ENCODE measurements at regions not wholly inside any gene's neighbourhood (a gene's known extent, or its start where the extent isn't known, plus 50 kb on each side); places are given as distances from the start of the nearest gene placed in this dataset.
"Not testable (repeated sequence)": the region's sequence is repeated elsewhere in the genome, so short reads cannot be mapped to it uniquely, and the experiment has no call there.

GRCh38 chr7:149930374-149931068, 56.8 kb downstream of the ATP6V0E2 start:
- H3K36me3 Mint-ChIP-seq, H3K4me3 Mint-ChIP-seq, H3K4me1 Mint-ChIP-seq, H3K9me3 Mint-ChIP-seq, DNase-seq, H3K27me3 Mint-ChIP-seq, H3K27ac Mint-ChIP-seq: not testable (repeated sequence)

GRCh38 chr7:149933776-149934175, 60.0 kb downstream of the ATP6V0E2 start:
- not testable (repeated sequence) for H3K4me3 Mint-ChIP-seq, DNase-seq, H3K27ac Mint-ChIP-seq, H3K27me3 Mint-ChIP-seq, H3K4me1 Mint-ChIP-seq, H3K9me3 Mint-ChIP-seq, H3K36me3 Mint-ChIP-seq

- not testable (repeated sequence) for DNase-seq, H3K27ac Mint-ChIP-seq, H3K27me3 Mint-ChIP-seq, H3K9me3 Mint-ChIP-seq, H3K36me3 Mint-ChIP-seq, H3K4me1 Mint-ChIP-seq, H3K4me3 Mint-ChIP-seq
These were observed 73.6 kb downstream of the ATP6V0E2 start for GRCh38 chr7:149947346-149947745.

- H3K27me3 Mint-ChIP-seq, H3K27ac Mint-ChIP-seq, H3K9me3 Mint-ChIP-seq, H3K36me3 Mint-ChIP-seq, DNase-seq, H3K4me1 Mint-ChIP-seq, H3K4me3 Mint-ChIP-seq: not testable (repeated sequence)
These were observed 74.7 kb downstream of the ATP6V0E2 start for GRCh38 chr7:149948444-149948843.

- not testable (repeated sequence) for H3K27me3 Mint-ChIP-seq, H3K36me3 Mint-ChIP-seq, H3K4me1 Mint-ChIP-seq, H3K9me3 Mint-ChIP-seq
- H3K4me3 Mint-ChIP-seq, result peak overlapping the region; percentile 37
- peak overlapping the region; percentile 79 for H3K27ac Mint-ChIP-seq
- peak; percentile 3 for DNase-seq
These were observed 76.3 kb downstream of the ATP6V0E2 start for GRCh38 chr7:149949863-149950577.

- H3K27ac Mint-ChIP-seq, result peak overlapping the region; percentile 79
- not testable (repeated sequence) for DNase-seq, H3K36me3 Mint-ChIP-seq, H3K9me3 Mint-ChIP-seq, H3K27me3 Mint-ChIP-seq, H3K4me3 Mint-ChIP-seq, H3K4me1 Mint-ChIP-seq
These were observed 76.8 kb downstream of the ATP6V0E2 start for GRCh38 chr7:149950578-149950924.

GRCh38 chr7:149951579-149951978, 77.8 kb downstream of the ATP6V0E2 start:
- not testable (repeated sequence) for H3K9me3 Mint-ChIP-seq, H3K36me3 Mint-ChIP-seq, H3K27me3 Mint-ChIP-seq, H3K4me1 Mint-ChIP-seq, DNase-seq, H3K4me3 Mint-ChIP-seq, H3K27ac Mint-ChIP-seq

GRCh38 chr7:149958880-149959279, 85.1 kb downstream of the ATP6V0E2 start:
- H3K4me3 Mint-ChIP-seq, DNase-seq, H3K27me3 Mint-ChIP-seq, H3K27ac Mint-ChIP-seq: not testable (repeated sequence)
- peaks cover 20% of the 10 kb centered on the region for H3K9me3 Mint-ChIP-seq
- peaks cover 15% of the 10 kb centered on the region for H3K4me1 Mint-ChIP-seq
- peaks cover 25% of the 10 kb centered on the region for H3K36me3 Mint-ChIP-seq

- H3K4me1 Mint-ChIP-seq, result peaks cover 15% of the 10 kb centered on the region
- DNase-seq, result peak; percentile 16
- H3K4me3 Mint-ChIP-seq, result not testable (repeated sequence)
These were observed 87.1 kb downstream of the ATP6V0E2 start for GRCh38 chr7:149960863-149961262.

GRCh38 chr7:149961878-149962277, 88.1 kb downstream of the ATP6V0E2 start:
- Mint-ChIP-seq H3K4me3 (peak overlapping the region; percentile 37), H3K4me1 (peaks cover 15% of the 10 kb centered on the region), H3K36me3 (peaks cover 25% of the 10 kb centered on the region), H3K9me3 (peaks cover 20% of the 10 kb centered on the region), H3K27ac (peak overlapping the region; percentile 85)
- H3K27me3 Mint-ChIP-seq, result not testable (repeated sequence)
- peak; percentile 33 for DNase-seq

More at GRCh38 chr7:149960863-149961262, 87.1 kb downstream of the ATP6V0E2 start:
- H3K27me3 Mint-ChIP-seq, result not testable (repeated sequence)
- peak overlapping the region; percentile 85 for H3K27ac Mint-ChIP-seq
- peaks cover 25% of the 10 kb centered on the region for H3K36me3 Mint-ChIP-seq
- peaks cover 20% of the 10 kb centered on the region for H3K9me3 Mint-ChIP-seq

GRCh38 chr7:149962685-149963319, 89.0 kb downstream of the ATP6V0E2 start:
- peaks cover 20% of the 10 kb centered on the region for H3K9me3 Mint-ChIP-seq
- not testable (repeated sequence) for DNase-seq, H3K4me3 Mint-ChIP-seq, H3K27me3 Mint-ChIP-seq
- peaks cover 25% of the 10 kb centered on the region for H3K36me3 Mint-ChIP-seq
- peak overlapping the region; percentile 68 for H3K27ac Mint-ChIP-seq
- peaks cover 15% of the 10 kb centered on the region for H3K4me1 Mint-ChIP-seq

GRCh38 chr7:149963985-149964384, 90.2 kb downstream of the ATP6V0E2 start:
- H3K9me3 Mint-ChIP-seq, result peaks cover 20% of the 10 kb centered on the region
- H3K27me3 Mint-ChIP-seq, H3K4me3 Mint-ChIP-seq, H3K27ac Mint-ChIP-seq, DNase-seq: not testable (repeated sequence)
- peaks cover 25% of the 10 kb centered on the region for H3K36me3 Mint-ChIP-seq
- peaks cover 15% of the 10 kb centered on the region for H3K4me1 Mint-ChIP-seq

- not testable (repeated sequence) for DNase-seq, H3K9me3 Mint-ChIP-seq, H3K27ac Mint-ChIP-seq, H3K4me3 Mint-ChIP-seq, H3K4me1 Mint-ChIP-seq, H3K27me3 Mint-ChIP-seq
- H3K36me3 Mint-ChIP-seq, result peaks cover 17% of the 10 kb centered on the region
These were observed 92.7 kb downstream of the ATP6V0E2 start for GRCh38 chr7:149966444-149966843.

- H3K36me3 Mint-ChIP-seq, H3K27me3 Mint-ChIP-seq, H3K4me3 Mint-ChIP-seq, DNase-seq, H3K9me3 Mint-ChIP-seq, H3K27ac Mint-ChIP-seq, H3K4me1 Mint-ChIP-seq: not testable (repeated sequence)
These were observed 99.2 kb downstream of the ATP6V0E2 start for GRCh38 chr7:149972977-149973376.

- H3K36me3 Mint-ChIP-seq, H3K9me3 Mint-ChIP-seq, H3K4me1 Mint-ChIP-seq, H3K4me3 Mint-ChIP-seq, H3K27ac Mint-ChIP-seq, H3K27me3 Mint-ChIP-seq, DNase-seq: not testable (repeated sequence)
These were observed 99.9 kb downstream of the ATP6V0E2 start for GRCh38 chr7:149973681-149974080.

- H3K9me3 Mint-ChIP-seq, H3K4me1 Mint-ChIP-seq, H3K27me3 Mint-ChIP-seq, H3K27ac Mint-ChIP-seq, H3K36me3 Mint-ChIP-seq, DNase-seq: not testable (repeated sequence)
- peak overlapping the region; percentile 0 for H3K4me3 Mint-ChIP-seq
These were observed 101.8 kb downstream of the ATP6V0E2 start for GRCh38 chr7:149975608-149976007.
